ENCODE measurements at regions not wholly inside any gene's neighbourhood (a gene's known extent, or its start where the extent isn't known, plus 50 kb on each side); places are given as distances from the start of the nearest gene placed in this dataset.

- TF ChIP-seq EZH2 (IDR thresholded peaks at IDR 0.05; ENCODE audit: low read depth, low read length, severe bottlenecking): no peak
- no peak for TF ChIP-seq HDAC2 (IDR thresholded peaks at IDR 0.05; ENCODE audit: borderline replicate concordance in 1 of 2, low read depth in 2 of 2, low read length in 2 of 2)
- TF ChIP-seq PHF8 (conservative IDR thresholded peaks at IDR 0.05; ENCODE audit: low read depth, low read length): no peak
- TF ChIP-seq SRF (IDR thresholded peaks at IDR 0.05; ENCODE audit: low read depth, low read length): no peak
- TF ChIP-seq CREB1 (IDR thresholded peaks at IDR 0.05): no peak
- no peak for TF ChIP-seq POLR2AphosphoS5 (IDR thresholded peaks at IDR 0.05; ENCODE audit: low read depth, low read length)
- no peak for TF ChIP-seq CHD1 (IDR thresholded peaks at IDR 0.05; ENCODE audit: low read depth, low read length)
- TF ChIP-seq JUND (IDR thresholded peaks at IDR 0.05; ENCODE audit: low read length): no peak
- no peak for TF ChIP-seq E2F6 (IDR thresholded peaks at IDR 0.05)
- TF ChIP-seq GTF2F1 (IDR thresholded peaks at IDR 0.05; ENCODE audit: borderline replicate concordance, low read depth, low read length): no peak
- TF ChIP-seq ATF3 (IDR thresholded peaks at IDR 0.05; ENCODE audit: insufficient read depth, low read depth, low read length): no peak
- TF ChIP-seq SP4 (IDR thresholded peaks at IDR 0.05; ENCODE audit: low read length): no peak
- no peak for TF ChIP-seq FOSL1 (IDR thresholded peaks at IDR 0.05; ENCODE audit: insufficient read depth, low read depth, low read length)
- no peak for TF ChIP-seq SUZ12 (IDR thresholded peaks at IDR 0.05; ENCODE audit: low read length)
- TF ChIP-seq GABPA (IDR thresholded peaks at IDR 0.05; ENCODE audit: borderline replicate concordance, insufficient read depth, low read length): no peak
- no peak for TF ChIP-seq HDAC6 (IDR thresholded peaks at IDR 0.05; ENCODE audit: low read depth, low read length)
- TF ChIP-seq CBX5 (IDR thresholded peaks at IDR 0.05; ENCODE audit: low read depth, low read length): no peak
- TF ChIP-seq ASH2L (IDR thresholded peaks at IDR 0.05; ENCODE audit: low read length): no peak
- TF ChIP-seq BACH1 (IDR thresholded peaks at IDR 0.05; ENCODE audit: low read length): no peak
These were observed 251.3 kb downstream of the CDCA7 start (continued) for GRCh38 chr2:173605994-173606393.
